Astrocyte (in vitro differentiated cells and primary cell): ENCODE measurements at regions not wholly inside any gene's neighbourhood (a gene's known extent, or its start where the extent isn't known, plus 50 kb on each side); places are given as distances from the start of the nearest gene placed in this dataset.

Experiments used
- DNase-seq: peaks from one replicate; pipeline ENCODE4 v3.0.0-alpha.2; 2010; ENCODE audit warnings: low read depth
- FAIRE-seq: peaks from 2 replicates; lab custom pipeline; 2011; peaks lifted over from hg19 to GRCh38; lab: Jason Lieb, UNC
- H2AFZ ChIP-seq: 2 replicates; pipeline ENCODE4 v1.6.0; 2012; ENCODE audit warnings: low read depth, low read length, inconsistent platforms
- H3K27ac ChIP-seq: 2 replicates; pipeline ENCODE4 v1.5.1; 2011; ENCODE audit warnings: low read depth, low read length, inconsistent platforms
- H3K27me3 ChIP-seq: 2 replicates; pipeline ENCODE4 v1.6.0; 2011; ENCODE audit warnings: low read length, inconsistent platforms; ENCODE audit not compliant: insufficient read depth
- H3K36me3 ChIP-seq: 2 replicates; pipeline ENCODE4 v1.5.1; 2011; ENCODE audit warnings: low read length, inconsistent platforms; ENCODE audit not compliant: insufficient read depth
- H3K4me1 ChIP-seq: 2 replicates; pipeline ENCODE4 v1.5.1; 2011; ENCODE audit warnings: low read length, inconsistent platforms; ENCODE audit not compliant: insufficient read depth
- H3K4me2 ChIP-seq: 2 replicates; pipeline ENCODE4 v1.6.0; 2012; ENCODE audit warnings: low read length, inconsistent platforms
- H3K4me3 ChIP-seq: 2 replicates; pipeline ENCODE4 v1.5.1; 2011; ENCODE audit warnings: low read depth, mild to moderate bottlenecking, low read length, inconsistent platforms; ENCODE audit not compliant: insufficient read depth
- H3K79me2 ChIP-seq: 2 replicates; pipeline ENCODE4 v1.6.0; 2012; ENCODE audit warnings: mild to moderate bottlenecking, low read length, inconsistent platforms; ENCODE audit not compliant: insufficient read depth
- H3K9ac ChIP-seq: 2 replicates; pipeline ENCODE4 v1.6.0; 2012; ENCODE audit warnings: mild to moderate bottlenecking, low read length, inconsistent platforms
- H3K9me3 ChIP-seq: 2 replicates; pipeline ENCODE4 v1.5.1; 2012; ENCODE audit warnings: low read depth, mild to moderate bottlenecking, low read length, inconsistent platforms; ENCODE audit not compliant: insufficient read depth
- H4K20me1 ChIP-seq: 2 replicates; pipeline ENCODE4 v1.6.0; 2012; ENCODE audit warnings: low read length, inconsistent platforms; ENCODE audit not compliant: insufficient read depth
- H3K27ac Mint-ChIP-seq: one replicate; pipeline ENCODE4 v1.8.0; 2021; ENCODE audit warnings: mild to moderate bottlenecking, mixed read lengths; ENCODE audit not compliant: unreplicated experiment
- H3K27me3 Mint-ChIP-seq: one replicate; pipeline ENCODE4 v1.8.0; 2021; ENCODE audit warnings: low read depth, mixed read lengths; ENCODE audit not compliant: unreplicated experiment
- H3K36me3 Mint-ChIP-seq: one replicate; pipeline ENCODE4 v1.8.0; 2021; ENCODE audit warnings: low read depth, mixed read lengths; ENCODE audit not compliant: unreplicated experiment
- H3K4me1 Mint-ChIP-seq: one replicate; pipeline ENCODE4 v1.8.0; 2021; ENCODE audit warnings: low read depth, mixed read lengths; ENCODE audit not compliant: unreplicated experiment
- H3K4me3 Mint-ChIP-seq: one replicate; pipeline ENCODE4 v1.8.0; 2021; ENCODE audit warnings: mild to moderate bottlenecking, moderate library complexity, mixed read lengths; ENCODE audit not compliant: unreplicated experiment
- H3K9me3 Mint-ChIP-seq: one replicate; pipeline ENCODE4 v1.8.0; 2021; ENCODE audit warnings: mild to moderate bottlenecking, mixed read lengths; ENCODE audit not compliant: unreplicated experiment
- CTCF ChIP-seq: IDR thresholded peaks from 2 replicates; pipeline ENCODE4 v1.5.1; 2011; ENCODE audit warnings: low read depth, mild to moderate bottlenecking, inconsistent platforms, low read length, moderate library complexity; ENCODE audit not compliant: insufficient read depth
- EZH2 ChIP-seq: IDR thresholded peaks from 2 replicates; pipeline ENCODE4 v1.6.1; 2012; ENCODE audit warnings: mild to moderate bottlenecking, low read length, inconsistent platforms; ENCODE audit not compliant: insufficient read depth

- Mint-ChIP-seq H3K4me3 (no peak overlapping the region), H3K27ac (no peak overlapping the region), H3K4me1 (peaks cover 3% of the 10 kb centered on the region), H3K27me3 (peaks cover 2% of the 10 kb centered on the region), H3K9me3 (peaks cover 1% of the 10 kb centered on the region), H3K36me3 (no peaks in the 10 kb centered on the region)
- Histone ChIP-seq H3K4me1 (peaks cover 15% of the 10 kb centered on the region), H3K36me3 (no peaks in the 10 kb centered on the region), H2AFZ (no peak overlapping the region), H3K4me3 (no peak overlapping the region), H4K20me1 (no peaks in the 10 kb centered on the region), H3K27ac (peak overlapping the region; percentile 62), H3K9me3 (no peaks in the 10 kb centered on the region), H3K4me2 (no peak overlapping the region), H3K79me2 (no peaks in the 10 kb centered on the region), H3K27me3 (no peaks in the 10 kb centered on the region), H3K9ac (peak overlapping the region; percentile 12)
- no peak for FAIRE-seq
- TF ChIP-seq CTCF (no peak), EZH2 (no peak)
- peak; percentile 17 for DNase-seq
Measured at GRCh38 chr2:239629926-239630617, 229.3 kb upstream of the HDAC4 start.

- Histone ChIP-seq H3K36me3 (no peaks in the 10 kb centered on the region), H3K27ac (no peak overlapping the region), H3K4me1 (peaks cover 15% of the 10 kb centered on the region), H3K79me2 (no peaks in the 10 kb centered on the region), H3K4me3 (no peak overlapping the region), H3K9me3 (no peaks in the 10 kb centered on the region), H3K9ac (no peak overlapping the region), H4K20me1 (no peaks in the 10 kb centered on the region), H3K4me2 (peak overlapping the region; percentile 67), H3K27me3 (no peaks in the 10 kb centered on the region), H2AFZ (peak overlapping the region; percentile 56)
- Mint-ChIP-seq H3K27me3 (peaks cover 4% of the 10 kb centered on the region), H3K4me3 (no peak overlapping the region), H3K4me1 (peaks cover 3% of the 10 kb centered on the region), H3K36me3 (no peaks in the 10 kb centered on the region), H3K9me3 (peaks cover 1% of the 10 kb centered on the region), H3K27ac (no peak overlapping the region)
- TF ChIP-seq CTCF, result no peak
- TF ChIP-seq EZH2, result no peak
- FAIRE-seq, result no peak
- DNase-seq, result peak; percentile 8
Measured at GRCh38 chr2:239626961-239627592, 226.3 kb upstream of the HDAC4 start.
